GM12878 (cell line): ENCODE measurements at regions not wholly inside any gene's neighbourhood (a gene's known extent, or its start where the extent isn't known, plus 50 kb on each side); places are given as distances from the start of the nearest gene placed in this dataset.

Experiments
- ATAC-seq: fragments of 200-7000 bp; cut with Tn5 transposase; 3 replicates; pipeline ENCODE4 v1.9.1; 2020; ENCODE audit warnings: mild to moderate bottlenecking, moderate library complexity
- BruUV-seq: library from RNA; stranded (reverse); fragments of 400-500 nt; replicated peaks from 2 replicates; lab custom pipeline; 2021; lab: Mats Ljungman, UMichigan
- CTCF ChIA-PET: fragments of 300-600 bp; sonication (Branson Sonifier 250); formaldehyde crosslinking; extraction: SDS; loops from one replicate; lab custom pipeline; 2021; ENCODE audit warnings: inconsistent platforms; lab: Yijun Ruan, JAX
- POLR2A ChIA-PET: fragments of 350-600 bp; formaldehyde crosslinking; extraction: SDS; loops from one replicate; lab custom pipeline; 2021; ENCODE audit warnings: inconsistent platforms; lab: Charles Lee
- RAD21 ChIA-PET: fragments of 300-600 bp; sonication (Branson Sonifier 250); formaldehyde crosslinking; loops from one replicate; lab custom pipeline; 2023; ENCODE audit warnings: antibody characterized with exemption; ENCODE audit not compliant: unreplicated experiment; lab: Charles Lee
- SMC1A ChIA-PET: fragments of 300-600 bp; sonication (Branson Sonifier 250); formaldehyde crosslinking; loops from one replicate; lab custom pipeline; 2023; ENCODE audit not compliant: unreplicated experiment, uncharacterized antibody; lab: Charles Lee
- DNase-seq: peaks from one replicate; pipeline ENCODE4 v3.0.0-alpha.2; 2011; ENCODE audit warnings: low read depth, low spot score
- FAIRE-seq: peaks from 3 replicates; lab custom pipeline; 2011; peaks lifted over from hg19 to GRCh38; lab: Jason Lieb, UNC
- H2AFZ ChIP-seq: 2 replicates; pipeline ENCODE4 v1.6.0; 2011; ENCODE audit warnings: low read depth, low read length, control low read depth; ENCODE audit not compliant: control insufficient read depth
- H3K27ac ChIP-seq: 2 replicates; pipeline ENCODE4 v1.5.1; 2011; ENCODE audit warnings: control low read depth; ENCODE audit not compliant: control insufficient read depth, insufficient read depth
- H3K27me3 ChIP-seq, 2 experiments: replicated peaks in 1 of 2; 2 replicates each; pipeline versions ENCODE4 v1.6.0 to v1.6.1; 2011; ENCODE audit warnings: low read length in 1 of 2; ENCODE audit not compliant: control insufficient read depth in 2 of 2, insufficient read depth in 2 of 2
- H3K36me3 ChIP-seq, 2 experiments: 2 replicates each; pipeline ENCODE4 v1.5.1; 2011; ENCODE audit warnings: low read length in 1 of 2; ENCODE audit not compliant: control insufficient read depth in 2 of 2, insufficient read depth in 2 of 2
- H3K4me1 ChIP-seq: 2 replicates; pipeline ENCODE4 v1.6.1; 2011; ENCODE audit warnings: mild to moderate bottlenecking, low read length, moderate library complexity, mixed read lengths; ENCODE audit not compliant: control insufficient read depth, insufficient read depth
- H3K4me2 ChIP-seq: 2 replicates; pipeline ENCODE4 v1.6.0; 2011; ENCODE audit warnings: control low read depth; ENCODE audit not compliant: control insufficient read depth, insufficient read depth
- H3K4me3 ChIP-seq: fragments of 200-600 bp; sonication (generic); 2 replicates; pipeline ENCODE4 v1.5.1; 2016
- H3K79me2 ChIP-seq: 2 replicates; pipeline ENCODE4 v1.6.0; 2011; ENCODE audit warnings: low read length; ENCODE audit not compliant: control insufficient read depth, insufficient read depth
- H3K9ac ChIP-seq: 2 replicates; pipeline ENCODE4 v1.8.0; 2011; ENCODE audit warnings: low read length, control low read depth, mixed read lengths; ENCODE audit not compliant: control insufficient read depth, insufficient read depth
- H3K9me3 ChIP-seq: replicated peaks from 3 replicates; pipeline ENCODE4 v1.5.1; 2011; ENCODE audit warnings: mild to moderate bottlenecking, low read length; ENCODE audit not compliant: control insufficient read depth, insufficient read depth
- H4K20me1 ChIP-seq: 2 replicates; pipeline ENCODE4 v1.6.0; 2011; ENCODE audit not compliant: control insufficient read depth, insufficient read depth
- CBFB ChIP-seq: IDR thresholded peaks from 2 replicates; pipeline ENCODE4 v1.6.1; 2016; ENCODE audit warnings: antibody characterized with exemption, low read depth
- CHD2 ChIP-seq: IDR thresholded peaks from 2 replicates; pipeline ENCODE4 v1.6.1; 2011; ENCODE audit warnings: low read depth, low read length, improper control_type of control experiment, borderline replicate concordance
- EGR1 ChIP-seq, 2 experiments: IDR thresholded peaks; 1 replicate in 1 of 2; 2 replicates in 1 of 2; pipeline ENCODE4 v1.6.1; 2011 to 2012; ENCODE audit warnings: low read depth in 2 of 2, low read length in 2 of 2, borderline replicate concordance in 1 of 2, mild to moderate bottlenecking in 1 of 2, moderate library complexity in 1 of 2
- EZH2 ChIP-seq: IDR thresholded peaks from 2 replicates; pipeline ENCODE4 v1.6.1; 2012; ENCODE audit warnings: low read depth, mild to moderate bottlenecking, control low read depth, inconsistent platforms, low read length, borderline replicate concordance; ENCODE audit not compliant: control insufficient read depth
- MEF2A ChIP-seq: IDR thresholded peaks from 2 replicates; pipeline ENCODE4 v1.6.1; 2011; ENCODE audit warnings: low read depth, mild to moderate bottlenecking, low read length, moderate library complexity; ENCODE audit not compliant: insufficient read depth
- MEF2B ChIP-seq: fragments of 450-650 bp; IDR thresholded peaks from 2 replicates; pipeline ENCODE4 v1.6.1; 2018; ENCODE audit warnings: mild to moderate bottlenecking, moderate library complexity; ENCODE audit not compliant: partially characterized antibody, poor library complexity, severe bottlenecking
- MYB ChIP-seq: fragments of 150-350 bp; IDR thresholded peaks from 2 replicates; pipeline ENCODE4 v1.6.1; 2014; ENCODE audit warnings: mild to moderate bottlenecking, low read depth, low read length, borderline replicate concordance
- NBN ChIP-seq: fragments of 450-650 bp; IDR thresholded peaks from 2 replicates; pipeline ENCODE4 v1.6.1; 2016
- NFYB ChIP-seq: IDR thresholded peaks from 2 replicates; pipeline ENCODE4 v1.6.1; 2011; ENCODE audit warnings: low read depth, mild to moderate bottlenecking, low read length, improper control_type of control experiment, moderate library complexity; ENCODE audit not compliant: insufficient read depth
- NR2F1 ChIP-seq: fragments of 450-650 bp; conservative IDR thresholded peaks from 2 replicates; pipeline ENCODE4 v1.6.1; 2017; ENCODE audit warnings: mild to moderate bottlenecking
- PAX8 ChIP-seq: fragments of 450-650 bp; IDR thresholded peaks from 2 replicates; pipeline ENCODE4 v1.6.1; 2017; ENCODE audit warnings: mild to moderate bottlenecking, moderate library complexity
- SP1 ChIP-seq: IDR thresholded peaks from one replicate; pipeline ENCODE4 v1.6.1; 2011; ENCODE audit warnings: low read depth, low read length
- ZNF384 ChIP-seq: IDR thresholded peaks from 2 replicates; pipeline ENCODE4 v1.6.1; 2012; ENCODE audit warnings: low read depth, mild to moderate bottlenecking, low read length, improper control_type of control experiment, borderline replicate concordance
- WGBS: methylation state at CpG from one replicate; pipeline ENCODE4 v1.1.6; 2016; ENCODE audit warnings: low lambda C conversion rate; ENCODE audit not compliant: insufficient replicate concordance, insufficient coverage; ENCODE audit errors: missing lambda C conversion rate; 5-methylcytosine and 5-hydroxymethylcytosine counted together
- in situ Hi-C: fragments of 300-500 bp; cut with MboI; formaldehyde crosslinking; loops from 9 replicates; pipeline ENCODE4 v1.14.3; 2018; ENCODE audit warnings: mixed read lengths
- intact Hi-C: fragments of 100-400 bp; cut with micrococcal nuclease; formaldehyde crosslinking; loops from one replicate; pipeline ENCODE4 v1.14.2; 2022; ENCODE audit not compliant: unreplicated experiment
- TF ChIP-seq, protein P1 (sequence below): IDR thresholded peaks from 2 replicates; pipeline ENCODE4 v1.6.1; 2012; ENCODE audit warnings: improper control_type of control experiment, low read depth, low read length; ENCODE audit not compliant: insufficient replicate concordance

DNA sequence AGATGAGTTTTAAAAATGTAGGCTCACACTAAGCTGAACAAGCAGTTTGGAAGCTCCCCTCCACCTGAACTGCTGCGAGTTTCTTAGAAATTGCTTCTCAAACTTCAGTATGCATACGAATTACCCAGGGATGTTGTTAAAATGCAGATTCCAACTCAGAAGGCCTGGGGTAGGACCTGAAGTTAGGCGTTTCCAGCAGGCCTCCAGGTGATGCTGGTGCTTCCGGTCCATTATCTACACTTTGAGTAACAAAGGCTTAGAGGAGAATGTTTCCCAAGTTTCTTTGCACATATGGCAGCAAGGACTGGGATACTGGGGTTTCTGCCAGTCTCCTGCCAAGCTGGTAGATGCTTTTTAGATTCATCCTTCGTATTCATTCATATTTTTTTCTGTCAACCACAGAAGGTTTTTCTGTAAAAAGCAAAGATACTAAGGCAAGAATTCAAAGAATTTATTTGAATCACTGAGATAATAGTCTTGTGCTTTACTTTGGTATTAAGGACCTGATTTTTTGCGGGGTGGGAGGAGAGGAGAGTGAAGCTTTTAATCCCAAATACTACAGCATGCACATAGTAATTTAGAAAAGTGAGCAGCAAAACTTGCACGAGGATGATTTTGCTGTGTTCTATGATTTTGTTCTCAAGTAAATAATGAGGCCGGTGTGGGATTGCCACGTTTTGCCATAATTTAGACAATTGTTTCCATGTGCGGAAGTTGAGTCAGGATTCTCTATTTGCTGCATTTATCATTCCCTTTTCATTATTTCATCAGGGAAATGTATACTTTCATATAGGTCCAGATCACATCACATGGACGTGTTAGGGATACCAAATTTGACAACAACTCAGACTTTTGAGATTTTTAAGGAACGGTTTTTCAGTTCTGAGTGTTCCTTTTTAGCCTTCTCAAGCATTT is 137.6 kb upstream of the SPATS2L start:
- H3K79me2 ChIP-seq: no peaks in the 10 kb centered on the region
- no peak for FAIRE-seq
- no peak overlapping the region for H3K27ac ChIP-seq
- H3K27me3 ChIP-seq: no peaks in the 10 kb centered on the region
- no peak overlapping the region for H3K9ac ChIP-seq
- in situ Hi-C loops (no loop called here), intact Hi-C loops (no loop called here)
- ChIA-PET POLR2A (no interaction called here), CTCF (no interaction called here), SMC1A (no interaction called here), RAD21 (no interaction called here)
- H4K20me1 ChIP-seq: no peaks in the 10 kb centered on the region
- H3K36me3 ChIP-seq: no peaks in the 10 kb centered on the region
- WGBS: 25% methylated on average over 12 of the region's 12 CpGs
- no peak for DNase-seq
- H3K4me2 ChIP-seq: no peak overlapping the region
- no peak overlapping the region for H3K4me3 ChIP-seq
- no peak overlapping the region for H2AFZ ChIP-seq
- ATAC-seq: no peak
- no peaks in the 10 kb centered on the region for H3K4me1 ChIP-seq
- peaks cover 3% of the 10 kb centered on the region; the same call in 1 of the 3 replicates for H3K9me3 ChIP-seq
- no peak for TF ChIP-seq ZNF384
- TF ChIP-seq SP1: no peak
- no peak for TF ChIP-seq CBFB
- no peak for TF ChIP-seq EZH2
- TF ChIP-seq MEF2B: no peak
- TF ChIP-seq NBN: no peak
- no peak for TF ChIP-seq MEF2A
- TF ChIP-seq CHD2: no peak
- no peak for TF ChIP-seq NR2F1
- TF ChIP-seq NFYB: no peak
- TF ChIP-seq EGR1 (IDR thresholded peaks at IDR 0.05; ENCODE audit: borderline replicate concordance in 1 of 2, low read depth in 2 of 2, low read length in 2 of 2): no peak
- TF ChIP-seq MYB: no peak
- TF ChIP-seq PAX8: no peak
- TF ChIP-seq, protein P1, sequence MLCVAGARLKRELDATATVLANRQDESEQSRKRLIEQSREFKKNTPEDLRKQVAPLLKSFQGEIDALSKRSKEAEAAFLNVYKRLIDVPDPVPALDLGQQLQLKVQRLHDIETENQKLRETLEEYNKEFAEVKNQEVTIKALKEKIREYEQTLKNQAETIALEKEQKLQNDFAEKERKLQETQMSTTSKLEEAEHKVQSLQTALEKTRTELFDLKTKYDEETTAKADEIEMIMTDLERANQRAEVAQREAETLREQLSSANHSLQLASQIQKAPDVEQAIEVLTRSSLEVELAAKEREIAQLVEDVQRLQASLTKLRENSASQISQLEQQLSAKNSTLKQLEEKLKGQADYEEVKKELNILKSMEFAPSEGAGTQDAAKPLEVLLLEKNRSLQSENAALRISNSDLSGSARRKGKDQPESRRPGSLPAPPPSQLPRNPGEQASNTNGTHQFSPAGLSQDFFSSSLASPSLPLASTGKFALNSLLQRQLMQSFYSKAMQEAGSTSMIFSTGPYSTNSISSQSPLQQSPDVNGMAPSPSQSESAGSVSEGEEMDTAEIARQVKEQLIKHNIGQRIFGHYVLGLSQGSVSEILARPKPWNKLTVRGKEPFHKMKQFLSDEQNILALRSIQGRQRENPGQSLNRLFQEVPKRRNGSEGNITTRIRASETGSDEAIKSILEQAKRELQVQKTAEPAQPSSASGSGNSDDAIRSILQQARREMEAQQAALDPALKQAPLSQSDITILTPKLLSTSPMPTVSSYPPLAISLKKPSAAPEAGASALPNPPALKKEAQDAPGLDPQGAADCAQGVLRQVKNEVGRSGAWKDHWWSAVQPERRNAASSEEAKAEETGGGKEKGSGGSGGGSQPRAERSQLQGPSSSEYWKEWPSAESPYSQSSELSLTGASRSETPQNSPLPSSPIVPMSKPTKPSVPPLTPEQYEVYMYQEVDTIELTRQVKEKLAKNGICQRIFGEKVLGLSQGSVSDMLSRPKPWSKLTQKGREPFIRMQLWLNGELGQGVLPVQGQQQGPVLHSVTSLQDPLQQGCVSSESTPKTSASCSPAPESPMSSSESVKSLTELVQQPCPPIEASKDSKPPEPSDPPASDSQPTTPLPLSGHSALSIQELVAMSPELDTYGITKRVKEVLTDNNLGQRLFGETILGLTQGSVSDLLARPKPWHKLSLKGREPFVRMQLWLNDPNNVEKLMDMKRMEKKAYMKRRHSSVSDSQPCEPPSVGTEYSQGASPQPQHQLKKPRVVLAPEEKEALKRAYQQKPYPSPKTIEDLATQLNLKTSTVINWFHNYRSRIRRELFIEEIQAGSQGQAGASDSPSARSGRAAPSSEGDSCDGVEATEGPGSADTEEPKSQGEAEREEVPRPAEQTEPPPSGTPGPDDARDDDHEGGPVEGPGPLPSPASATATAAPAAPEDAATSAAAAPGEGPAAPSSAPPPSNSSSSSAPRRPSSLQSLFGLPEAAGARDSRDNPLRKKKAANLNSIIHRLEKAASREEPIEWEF: no peak
- no TSS peak for BruUV-seq
